ENCODE measurements at regions not wholly inside any gene's neighbourhood (a gene's known extent, or its start where the extent isn't known, plus 50 kb on each side); places are given as distances from the start of the nearest gene placed in this dataset.
"Not testable (repeated sequence)": the region's sequence is repeated elsewhere in the genome, so short reads cannot be mapped to it uniquely, and the experiment has no call there.

- H3K36me3 Mint-ChIP-seq (ENCODE audit: low read depth); intact Hi-C loops (cut with micrococcal nuclease); H3K4me1 Mint-ChIP-seq (ENCODE audit: low read depth); H3K4me3 Mint-ChIP-seq (ENCODE audit: low read depth); H3K27me3 Mint-ChIP-seq (ENCODE audit: low read depth); DNase-seq (ENCODE audit: low spot score); H3K27ac Mint-ChIP-seq; H3K9me3 Mint-ChIP-seq: not testable (repeated sequence)
Observed at GRCh38 chr4:3935406-3935805, 169.2 kb downstream of the ADRA2C start.

- no peak overlapping the region for H3K27ac Mint-ChIP-seq
- no peaks in the 10 kb centered on the region for H3K27me3 Mint-ChIP-seq (ENCODE audit: low read depth)
- no peak overlapping the region for H3K4me3 Mint-ChIP-seq (ENCODE audit: low read depth)
- H3K36me3 Mint-ChIP-seq (ENCODE audit: low read depth) = no peaks in the 10 kb centered on the region
- no peaks in the 10 kb centered on the region for H3K4me1 Mint-ChIP-seq (ENCODE audit: low read depth)
- DNase-seq (ENCODE audit: low spot score) = no peak
- intact Hi-C loops (cut with micrococcal nuclease) = no loop called here
- H3K9me3 Mint-ChIP-seq = no peaks in the 10 kb centered on the region
Observed at GRCh38 chr4:3936184-3936583, 170.0 kb downstream of the ADRA2C start.

GRCh38 chr4:3937849-3938562 lies 171.8 kb downstream of the ADRA2C start:
- H3K36me3 Mint-ChIP-seq (ENCODE audit: low read depth); H3K27me3 Mint-ChIP-seq (ENCODE audit: low read depth); H3K4me3 Mint-ChIP-seq (ENCODE audit: low read depth); H3K4me1 Mint-ChIP-seq (ENCODE audit: low read depth); H3K9me3 Mint-ChIP-seq; intact Hi-C loops (cut with micrococcal nuclease); DNase-seq (ENCODE audit: low spot score): not testable (repeated sequence)
- H3K27ac Mint-ChIP-seq = peak overlapping the region; percentile 62

- H3K27me3 Mint-ChIP-seq (ENCODE audit: low read depth); H3K4me1 Mint-ChIP-seq (ENCODE audit: low read depth); H3K9me3 Mint-ChIP-seq; H3K4me3 Mint-ChIP-seq (ENCODE audit: low read depth); intact Hi-C loops (cut with micrococcal nuclease); DNase-seq (ENCODE audit: low spot score); H3K27ac Mint-ChIP-seq; H3K36me3 Mint-ChIP-seq (ENCODE audit: low read depth): not testable (repeated sequence)
Observed at GRCh38 chr4:3938676-3939075, 172.5 kb downstream of the ADRA2C start.

GRCh38 chr4:3939954-3940591 lies 173.9 kb downstream of the ADRA2C start:
- H3K27ac Mint-ChIP-seq; H3K27me3 Mint-ChIP-seq (ENCODE audit: low read depth); H3K36me3 Mint-ChIP-seq (ENCODE audit: low read depth); H3K4me1 Mint-ChIP-seq (ENCODE audit: low read depth); DNase-seq (ENCODE audit: low spot score); H3K4me3 Mint-ChIP-seq (ENCODE audit: low read depth); H3K9me3 Mint-ChIP-seq; intact Hi-C loops (cut with micrococcal nuclease): not testable (repeated sequence)

- H3K4me3 Mint-ChIP-seq (ENCODE audit: low read depth); H3K27ac Mint-ChIP-seq; H3K9me3 Mint-ChIP-seq; DNase-seq (ENCODE audit: low spot score); H3K27me3 Mint-ChIP-seq (ENCODE audit: low read depth); intact Hi-C loops (cut with micrococcal nuclease); H3K4me1 Mint-ChIP-seq (ENCODE audit: low read depth); H3K36me3 Mint-ChIP-seq (ENCODE audit: low read depth): not testable (repeated sequence)
Observed at GRCh38 chr4:3941735-3942522, 175.7 kb downstream of the ADRA2C start.

- H3K27me3 Mint-ChIP-seq (ENCODE audit: low read depth); H3K9me3 Mint-ChIP-seq; H3K4me3 Mint-ChIP-seq (ENCODE audit: low read depth); H3K36me3 Mint-ChIP-seq (ENCODE audit: low read depth); H3K4me1 Mint-ChIP-seq (ENCODE audit: low read depth); intact Hi-C loops (cut with micrococcal nuclease); H3K27ac Mint-ChIP-seq: not testable (repeated sequence)
- peak; percentile 52 for DNase-seq (ENCODE audit: low spot score)
Observed at GRCh38 chr4:3942569-3942971, 176.4 kb downstream of the ADRA2C start.

- DNase-seq (ENCODE audit: low spot score); H3K27me3 Mint-ChIP-seq (ENCODE audit: low read depth); H3K4me1 Mint-ChIP-seq (ENCODE audit: low read depth); H3K9me3 Mint-ChIP-seq; intact Hi-C loops (cut with micrococcal nuclease); H3K4me3 Mint-ChIP-seq (ENCODE audit: low read depth); H3K36me3 Mint-ChIP-seq (ENCODE audit: low read depth); H3K27ac Mint-ChIP-seq: not testable (repeated sequence)
Observed at GRCh38 chr4:3943051-3943450, 176.9 kb downstream of the ADRA2C start.

GRCh38 chr4:3945511-3946290 lies 179.5 kb downstream of the ADRA2C start:
- Mint-ChIP-seq H3K27ac (no peak overlapping the region), H3K27me3 (ENCODE audit: low read depth) (no peaks in the 10 kb centered on the region), H3K4me3 (ENCODE audit: low read depth) (no peak overlapping the region), H3K4me1 (ENCODE audit: low read depth) (no peaks in the 10 kb centered on the region), H3K36me3 (ENCODE audit: low read depth) (no peaks in the 10 kb centered on the region), H3K9me3 (no peaks in the 10 kb centered on the region)
- no peak for DNase-seq (ENCODE audit: low spot score)
- intact Hi-C loops (cut with micrococcal nuclease) = no loop called here

- H3K9me3 Mint-ChIP-seq; H3K27me3 Mint-ChIP-seq (ENCODE audit: low read depth); H3K4me1 Mint-ChIP-seq (ENCODE audit: low read depth); H3K27ac Mint-ChIP-seq; H3K36me3 Mint-ChIP-seq (ENCODE audit: low read depth); DNase-seq (ENCODE audit: low spot score); H3K4me3 Mint-ChIP-seq (ENCODE audit: low read depth); intact Hi-C loops (cut with micrococcal nuclease): not testable (repeated sequence)
Observed at GRCh38 chr4:3946553-3946952, 180.4 kb downstream of the ADRA2C start.

- H3K4me1 Mint-ChIP-seq (ENCODE audit: low read depth); H3K36me3 Mint-ChIP-seq (ENCODE audit: low read depth); DNase-seq (ENCODE audit: low spot score); H3K4me3 Mint-ChIP-seq (ENCODE audit: low read depth); H3K27me3 Mint-ChIP-seq (ENCODE audit: low read depth); H3K27ac Mint-ChIP-seq; H3K9me3 Mint-ChIP-seq; intact Hi-C loops (cut with micrococcal nuclease): not testable (repeated sequence)
Observed at GRCh38 chr4:3947761-3948160, 181.6 kb downstream of the ADRA2C start.

- H3K27ac Mint-ChIP-seq; DNase-seq (ENCODE audit: low spot score); H3K36me3 Mint-ChIP-seq (ENCODE audit: low read depth); H3K27me3 Mint-ChIP-seq (ENCODE audit: low read depth); intact Hi-C loops (cut with micrococcal nuclease); H3K9me3 Mint-ChIP-seq; H3K4me1 Mint-ChIP-seq (ENCODE audit: low read depth); H3K4me3 Mint-ChIP-seq (ENCODE audit: low read depth): not testable (repeated sequence)
Observed at GRCh38 chr4:3948210-3948609, 182.0 kb downstream of the ADRA2C start.

GRCh38 chr4:3949916-3950315 lies 183.7 kb downstream of the ADRA2C start:
- H3K36me3 Mint-ChIP-seq (ENCODE audit: low read depth); H3K27ac Mint-ChIP-seq; H3K27me3 Mint-ChIP-seq (ENCODE audit: low read depth): not testable (repeated sequence)

More at GRCh38 chr4:3949916-3950315, 183.7 kb downstream of the ADRA2C start:
- DNase-seq (ENCODE audit: low spot score); H3K4me3 Mint-ChIP-seq (ENCODE audit: low read depth); H3K4me1 Mint-ChIP-seq (ENCODE audit: low read depth); intact Hi-C loops (cut with micrococcal nuclease); H3K9me3 Mint-ChIP-seq: not testable (repeated sequence)
